ENCODE measurements at regions not wholly inside any gene's neighbourhood (a gene's known extent, or its start where the extent isn't known, plus 50 kb on each side); places are given as distances from the start of the nearest gene placed in this dataset.
"Not testable (repeated sequence)": the region's sequence is repeated elsewhere in the genome, so short reads cannot be mapped to it uniquely, and the experiment has no call there.

- TF ChIP-seq CTCF (IDR thresholded peaks at IDR 0.05; ENCODE audit: control extremely low read depth in 1 of 3, insufficient read depth in 1 of 3, low read depth in 1 of 3, low read length in 3 of 3); SRF (IDR thresholded peaks at IDR 0.05; ENCODE audit: low read depth, low read length); POLR2A (IDR thresholded peaks at IDR 0.05; ENCODE audit: control extremely low read depth in 1 of 2, low read depth in 2 of 2, low read length in 2 of 2); ATF3 (IDR thresholded peaks at IDR 0.05; ENCODE audit: insufficient read depth, low read depth, low read length); BACH1 (IDR thresholded peaks at IDR 0.05; ENCODE audit: low read length): not testable (repeated sequence)
These were observed 343.7 kb downstream of the NPIPA7 start for GRCh38 chr16:16722666-16723065.

Data from H1 (cell line).